Midbrain (tissue), 1 donor: ENCODE measurements at regions not wholly inside any gene's neighbourhood (a gene's known extent, or its start where the extent isn't known, plus 50 kb on each side); places are given as distances from the start of the nearest gene placed in this dataset.
A peak's percentile ranks its signal among the peaks of the same experiment; 100 is the strongest.
"Not testable (repeated sequence)": the region's sequence is repeated elsewhere in the genome, so short reads cannot be mapped to it uniquely, and the experiment has no call there.

Experiments used
- DNase-seq: peaks from one replicate; lab custom pipeline; 2025; lab: John Stamatoyannopoulos, UW

GRCh38 chrX:140633105-140633504 is 76.5 kb upstream of the LINC00632 start:
- not testable (repeated sequence) for DNase-seq

DNA sequence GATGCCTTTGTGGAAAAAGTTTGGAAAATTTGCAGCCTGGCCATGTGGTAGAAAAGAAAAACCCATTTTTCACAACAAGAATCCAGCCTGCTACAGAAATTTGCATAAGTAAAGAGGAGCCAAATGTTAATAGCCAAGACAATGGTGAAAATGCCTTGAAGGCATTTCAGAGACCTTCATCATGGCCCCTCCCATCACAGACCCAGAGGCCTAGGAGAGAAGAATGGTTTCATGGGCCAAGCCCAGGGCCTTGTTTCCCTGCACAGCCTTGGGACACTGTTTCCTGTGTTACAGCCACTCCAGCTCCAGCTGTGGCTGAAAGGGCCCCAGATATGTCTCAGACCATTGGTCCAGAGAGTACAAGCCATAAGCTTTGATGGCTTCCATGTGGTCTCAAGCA is 101.4 kb upstream of the LINC00632 start:
- DNase-seq = no peak

DNA sequence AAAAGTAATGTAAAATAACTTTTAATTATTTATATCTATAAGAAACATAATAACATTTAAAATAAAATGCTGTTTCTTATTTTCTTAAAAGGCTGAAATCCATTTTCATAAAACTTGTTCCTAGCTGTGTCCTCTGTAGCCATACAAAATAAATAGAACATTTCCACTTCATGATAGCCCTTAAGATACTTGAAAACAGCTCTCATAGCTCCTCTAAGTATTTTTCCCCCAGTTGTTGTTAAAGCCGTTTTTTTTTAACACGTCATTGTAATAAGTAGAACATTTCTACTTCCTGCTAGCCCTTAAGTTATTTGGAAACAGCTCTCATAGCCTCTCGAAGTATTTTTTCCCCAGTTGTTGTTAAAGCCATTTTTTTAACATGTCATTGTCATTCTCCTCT is 97.3 kb upstream of the SOX3 start:
- DNase-seq = no peak

- no peak for DNase-seq
Observed at GRCh38 chrX:140599851-140600250, 95.0 kb upstream of the SOX3 start.

- no peak for DNase-seq
Observed at GRCh38 chrX:140589657-140590056, 84.8 kb upstream of the SOX3 start.

- no peak for DNase-seq
Observed at GRCh38 chrX:140586951-140587350, 82.1 kb upstream of the SOX3 start.

DNA sequence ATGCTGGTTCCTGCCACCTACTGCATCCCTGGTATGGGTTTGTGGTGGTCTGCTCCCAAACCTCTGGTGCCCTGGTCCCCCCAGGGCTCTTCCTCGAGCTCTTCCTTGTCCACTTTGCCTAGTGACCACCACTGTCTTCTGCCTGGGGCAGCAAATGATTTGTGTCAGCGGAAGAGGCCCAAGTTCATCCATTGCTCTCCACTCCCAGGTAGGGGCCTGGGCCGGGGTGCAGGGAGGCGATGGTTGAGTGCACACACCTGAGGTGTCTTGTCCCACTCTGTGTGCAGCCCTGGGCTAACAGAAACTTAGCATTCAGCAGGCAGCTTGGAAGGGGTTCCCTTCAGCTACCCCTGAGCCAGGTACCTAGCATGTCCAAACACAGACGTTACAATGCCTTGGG is 75.6 kb upstream of the SOX3 start:
- DNase-seq = no peak

- peak; percentile 57 for DNase-seq
Observed at GRCh38 chrX:140572724-140573123, 67.9 kb upstream of the SOX3 start.

GRCh38 chrX:140563893-140564292 is 59.0 kb upstream of the SOX3 start:
- DNase-seq = no peak
